HG03066 (cell line): ENCODE measurements at regions not wholly inside any gene's neighbourhood (a gene's known extent, or its start where the extent isn't known, plus 50 kb on each side); places are given as distances from the start of the nearest gene placed in this dataset.
"Not testable (repeated sequence)": the region's sequence is repeated elsewhere in the genome, so short reads cannot be mapped to it uniquely, and the experiment has no call there.

Source experiments
- ATAC-seq: cut with Tn5 transposase; IDR thresholded peaks from one replicate; pipeline ENCODE4 v1.9.1; 2021; ENCODE audit warnings: low read depth; ENCODE audit not compliant: unreplicated experiment

DNA sequence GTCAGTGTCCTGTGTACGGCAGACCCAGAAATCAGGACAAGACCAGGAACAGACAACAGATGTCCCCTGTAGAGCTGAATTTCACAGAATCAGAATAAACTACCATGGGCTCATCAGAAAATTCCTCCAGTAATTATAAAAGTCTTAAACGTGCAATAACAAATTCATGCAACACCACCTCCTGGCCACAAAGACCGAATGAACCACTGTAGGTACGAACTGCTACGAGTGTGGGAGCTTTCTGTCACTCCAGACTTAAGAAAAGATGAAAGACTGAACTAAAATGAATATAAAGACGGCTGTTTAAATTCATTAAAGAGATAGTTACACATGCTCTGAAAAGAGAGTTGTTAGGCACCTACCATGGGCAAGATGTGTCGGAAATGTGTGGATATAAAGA lies 333.5 kb downstream of the RRAGC start:
- ATAC-seq, result no peak

DNA sequence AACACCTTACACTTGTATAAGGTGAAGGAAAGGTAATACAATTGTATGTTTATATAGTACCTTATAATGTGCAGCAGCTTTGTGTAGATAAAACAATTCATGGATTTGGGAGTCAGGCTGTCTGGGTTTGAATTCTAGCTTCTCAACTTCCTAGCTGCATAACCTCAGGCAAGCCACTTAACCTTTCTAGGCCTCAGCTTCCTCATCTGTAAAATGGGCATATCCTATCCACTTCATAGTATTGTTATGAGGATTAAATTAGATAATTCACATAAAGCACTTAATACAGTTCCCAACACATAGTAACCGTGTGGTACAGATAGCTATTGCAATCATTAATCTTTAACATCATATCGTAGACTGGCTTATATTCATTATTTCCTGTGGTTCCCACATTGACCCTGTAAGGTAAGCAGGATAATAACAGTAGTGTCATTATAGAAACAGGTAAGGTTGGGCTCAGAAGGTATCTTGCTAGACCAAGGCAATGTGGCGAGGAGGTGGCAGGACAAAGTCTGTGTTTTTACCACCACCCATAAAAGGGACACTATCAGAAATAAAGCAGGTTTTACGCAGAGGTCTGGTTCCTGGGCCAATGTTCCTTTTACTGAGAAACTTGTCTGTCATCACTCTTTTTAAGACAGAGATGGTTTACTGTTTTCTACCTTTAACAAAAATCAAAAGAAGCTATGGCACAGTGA lies 334.1 kb downstream of the RRAGC start:
- ATAC-seq, result no peak

DNA sequence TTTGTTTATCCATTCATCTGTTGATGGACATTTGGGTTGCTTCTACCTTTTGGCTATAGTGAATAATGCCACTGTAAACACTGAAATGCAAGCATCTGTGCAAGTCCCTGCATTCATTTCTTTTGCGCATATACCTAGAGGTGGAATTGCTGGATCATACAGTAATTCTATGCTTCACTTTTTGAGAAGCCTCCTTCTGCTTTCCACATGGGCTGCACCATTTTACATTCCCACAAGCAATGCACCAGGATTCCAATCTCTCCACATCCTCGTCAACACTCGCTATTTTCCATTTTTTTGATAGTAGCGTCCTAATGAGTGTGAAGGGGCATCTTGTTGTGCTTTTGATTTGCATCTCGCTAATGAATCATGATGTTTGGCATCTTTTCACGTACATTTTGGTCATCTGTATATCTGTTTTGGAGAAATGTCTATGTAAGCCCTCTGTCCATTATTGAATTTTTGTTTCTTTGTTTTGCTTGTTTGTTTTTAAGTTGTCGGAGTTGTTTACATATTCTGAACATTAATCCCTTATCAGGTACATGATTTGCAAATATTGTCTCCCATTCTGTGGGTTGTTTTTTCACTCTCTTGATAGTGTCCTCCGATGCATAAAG lies 335.4 kb downstream of the RRAGC start:
- no peak for ATAC-seq

DNA sequence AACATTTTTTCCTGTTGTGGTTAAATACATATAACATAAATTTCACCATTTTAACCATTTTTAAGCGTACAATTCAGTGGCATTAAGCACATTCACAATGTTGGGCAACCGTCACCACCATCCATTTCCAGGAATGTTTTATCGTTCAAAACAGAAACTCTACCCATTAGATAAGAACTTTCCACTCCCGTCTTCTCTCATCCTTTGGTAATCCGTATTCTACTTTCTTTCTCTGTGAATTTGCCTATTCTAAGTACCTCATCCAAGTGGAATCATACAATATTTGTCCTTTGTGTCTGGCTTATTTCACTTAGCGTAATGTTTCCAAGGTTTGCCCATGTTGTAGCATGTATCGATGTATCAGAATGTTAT lies 336.0 kb downstream of the RRAGC start:
- no peak for ATAC-seq

DNA sequence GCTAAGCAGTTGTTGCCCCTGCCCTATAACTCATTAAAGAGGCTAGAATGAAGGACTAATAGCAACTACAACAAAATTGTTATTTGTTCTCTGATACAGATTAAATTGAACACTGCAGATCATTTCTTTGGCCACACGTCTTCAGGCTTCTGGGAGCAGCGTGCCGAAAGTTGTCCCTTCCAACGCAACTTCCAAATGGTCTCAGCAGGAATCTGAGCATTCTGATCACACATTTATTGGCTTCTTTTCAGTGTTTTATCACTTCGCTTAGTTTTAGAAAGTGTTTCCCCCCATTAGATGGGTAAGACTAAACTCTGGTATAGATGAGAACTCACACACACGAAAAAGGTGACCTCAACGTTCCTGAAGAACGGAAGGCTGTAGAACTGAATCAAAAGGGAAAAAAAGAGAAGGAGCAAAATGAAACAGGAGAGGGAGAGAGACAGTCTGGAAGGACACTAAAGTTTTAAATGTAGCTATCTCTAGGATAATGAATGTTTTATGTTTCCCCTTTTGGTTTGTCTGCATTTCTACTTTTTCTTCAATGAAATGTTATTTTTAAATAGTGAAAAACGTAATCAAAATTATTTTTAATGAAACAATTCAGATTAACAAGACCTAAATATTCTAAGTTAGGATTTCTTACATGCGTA lies 336.5 kb downstream of the RRAGC start:
- no peak for ATAC-seq

DNA sequence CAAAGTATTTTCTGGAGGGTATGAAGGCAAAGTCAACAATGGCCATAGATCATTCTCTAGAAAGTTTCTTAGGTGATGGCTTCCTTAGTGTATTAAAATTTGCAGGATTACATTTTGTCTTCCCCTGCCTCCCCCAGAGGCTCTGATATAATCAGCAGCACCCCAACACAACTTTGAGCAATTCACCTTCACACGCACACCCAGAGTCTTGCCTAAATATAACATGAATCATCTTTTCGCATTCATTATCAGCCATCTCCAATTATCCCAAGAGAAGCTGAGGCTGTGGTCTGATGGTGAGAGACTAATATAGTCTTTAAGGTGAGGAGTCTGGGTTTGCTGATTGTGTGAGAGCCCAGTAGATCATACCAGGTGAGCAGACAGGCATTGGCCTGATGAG lies 343.0 kb downstream of the RRAGC start:
- ATAC-seq, result no peak

DNA sequence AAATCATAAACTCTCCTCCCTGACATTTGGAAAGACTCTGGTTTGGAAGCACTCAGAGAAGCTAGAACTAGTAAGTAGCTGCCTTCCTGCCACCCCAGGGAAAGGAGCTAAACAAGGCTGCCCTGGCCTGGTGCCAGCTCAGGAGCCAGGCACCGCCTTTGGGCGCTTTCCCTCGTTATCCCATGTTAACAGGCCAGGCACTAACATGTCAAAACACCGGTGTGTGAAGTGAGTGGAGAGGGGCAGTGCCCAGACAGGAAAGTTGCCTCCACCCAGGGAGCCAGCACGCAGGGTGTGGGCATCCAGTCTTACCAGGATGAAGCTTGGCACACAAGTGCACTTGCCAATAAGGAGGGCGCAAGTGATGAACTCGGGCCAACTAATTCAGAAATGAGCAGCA lies 346.8 kb downstream of the RRAGC start:
- ATAC-seq, result no peak

DNA sequence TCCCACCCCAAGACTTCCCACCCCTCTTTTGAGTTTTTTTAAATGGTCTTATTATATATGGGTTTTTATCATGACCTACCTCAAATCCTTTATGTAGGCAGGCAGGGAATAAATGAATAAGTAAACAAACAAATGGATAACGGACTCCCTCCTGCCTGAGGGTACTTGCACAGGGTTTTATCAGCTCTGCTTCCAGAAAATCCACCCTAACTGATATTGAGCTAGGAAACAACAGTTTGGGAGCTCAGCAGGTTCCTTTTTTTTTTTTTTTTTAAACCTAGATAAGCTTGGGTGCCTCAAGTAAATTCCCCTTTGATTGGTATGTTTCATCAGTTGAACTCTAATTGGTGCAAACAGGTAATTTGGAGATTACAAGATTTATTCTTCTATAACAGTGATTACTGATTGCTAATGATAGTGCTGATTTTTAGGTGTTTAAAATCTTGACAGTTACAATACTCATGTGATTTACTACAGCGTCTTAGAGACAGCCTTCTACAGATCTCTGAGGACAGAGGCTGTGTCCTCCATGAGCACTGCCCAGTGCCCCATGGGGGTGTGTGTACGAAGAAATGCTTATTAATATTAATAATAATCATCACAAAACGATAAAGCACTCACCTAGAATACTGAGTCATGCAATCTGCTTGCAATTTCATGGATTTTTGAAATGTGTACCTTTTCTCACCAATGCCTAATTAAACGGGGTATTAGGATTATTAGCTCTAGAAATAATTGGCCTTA lies 347.4 kb downstream of the RRAGC start:
- no peak for ATAC-seq

DNA sequence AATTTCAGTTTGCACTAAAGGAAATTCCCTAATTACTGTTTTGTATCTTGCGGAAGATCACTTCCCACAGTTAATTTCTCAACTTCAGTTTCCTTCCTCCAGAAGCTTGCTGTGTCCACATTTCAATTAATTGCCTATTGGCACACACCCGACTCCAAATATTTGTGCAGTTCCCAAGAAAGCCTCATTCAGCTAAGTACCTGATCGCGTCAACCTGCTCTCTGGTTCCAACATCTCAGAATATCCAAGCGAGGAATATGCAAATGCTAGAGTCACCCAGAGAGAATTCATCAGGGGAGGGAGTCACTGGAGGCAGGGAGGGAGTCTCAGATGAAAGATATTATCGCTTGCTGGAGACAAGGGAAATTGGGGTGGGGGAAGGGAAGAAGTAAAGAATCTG lies 351.3 kb downstream of the RRAGC start:
- no peak for ATAC-seq

DNA sequence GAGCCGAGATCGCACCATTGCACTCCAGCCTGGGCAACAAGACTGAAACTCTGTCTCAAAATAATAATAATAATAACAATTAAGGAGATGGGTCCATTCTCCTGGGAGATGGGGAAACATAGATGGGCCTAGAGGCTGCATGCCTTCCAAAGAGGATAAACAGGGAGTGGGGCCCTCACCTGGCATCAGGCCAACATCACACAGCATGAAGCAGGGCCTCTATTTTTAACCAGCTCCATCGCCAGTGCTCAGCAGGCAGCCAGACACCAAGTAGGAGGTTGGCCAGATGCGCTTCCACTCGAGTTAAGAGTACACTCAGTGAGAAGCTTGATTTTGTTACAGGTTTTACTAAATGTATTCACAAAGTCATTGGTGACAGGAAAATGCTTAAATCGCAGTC lies 352.0 kb downstream of the RRAGC start:
- ATAC-seq, result no peak

DNA sequence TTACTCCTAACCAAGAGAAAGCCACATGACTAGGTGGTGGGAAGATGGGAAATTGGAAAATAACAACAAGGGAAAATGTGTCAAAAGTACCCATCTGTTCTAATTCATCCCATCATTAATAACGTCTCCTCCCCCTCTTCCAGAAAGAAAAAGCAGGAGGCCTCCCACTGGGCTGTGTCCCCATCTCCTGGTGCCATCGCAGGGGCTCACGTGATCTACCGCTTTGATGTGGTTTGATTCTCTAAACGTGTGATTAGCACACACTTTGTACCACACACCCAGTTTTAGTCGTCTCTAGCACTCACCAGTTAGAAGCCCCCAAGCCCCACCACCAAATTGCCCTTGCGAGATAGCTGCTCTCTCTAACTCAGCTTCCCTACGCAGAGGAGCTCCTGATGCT lies 353.6 kb downstream of the RRAGC start:
- ATAC-seq, result no peak

DNA sequence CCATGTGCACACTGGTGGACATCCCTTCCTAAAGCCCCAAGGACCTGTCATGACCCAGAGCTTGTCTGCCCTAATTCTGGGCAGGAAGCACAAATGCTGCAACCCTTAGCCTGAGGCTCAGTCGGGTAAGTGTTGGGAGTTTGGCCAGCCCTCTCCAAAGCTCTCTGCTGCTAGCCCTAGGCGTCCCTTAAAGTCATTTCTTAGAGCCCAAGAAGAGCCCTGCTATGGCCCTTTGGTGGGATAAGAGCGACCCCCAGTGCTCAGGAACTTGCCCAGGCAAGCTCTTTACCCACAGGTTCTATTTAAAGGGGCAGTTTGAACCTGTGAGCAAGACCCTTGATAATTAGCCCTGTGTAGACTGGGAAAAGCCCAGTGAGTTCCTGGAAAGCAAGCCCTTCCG lies 356.8 kb downstream of the RRAGC start:
- no peak for ATAC-seq

DNA sequence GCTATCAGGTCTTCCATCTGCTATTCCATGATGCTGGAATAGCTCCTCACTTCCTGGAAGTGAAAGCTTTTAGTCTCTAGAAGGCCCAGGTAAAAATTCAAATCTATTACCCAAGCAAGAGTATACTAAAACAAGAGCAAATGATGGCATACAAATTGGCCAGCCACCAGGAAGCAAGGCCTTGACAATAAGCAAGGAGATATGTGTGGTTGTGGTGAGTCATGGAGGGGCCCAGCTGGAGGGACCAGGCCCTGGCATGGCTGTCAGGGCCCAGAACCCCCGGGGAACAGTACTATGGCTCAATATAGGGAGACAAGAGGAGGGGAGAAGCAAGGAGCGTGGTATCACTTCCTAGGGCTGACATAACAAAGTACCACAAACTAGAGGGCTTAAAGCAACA lies 358.7 kb downstream of the RRAGC start:
- ATAC-seq, result no peak

DNA sequence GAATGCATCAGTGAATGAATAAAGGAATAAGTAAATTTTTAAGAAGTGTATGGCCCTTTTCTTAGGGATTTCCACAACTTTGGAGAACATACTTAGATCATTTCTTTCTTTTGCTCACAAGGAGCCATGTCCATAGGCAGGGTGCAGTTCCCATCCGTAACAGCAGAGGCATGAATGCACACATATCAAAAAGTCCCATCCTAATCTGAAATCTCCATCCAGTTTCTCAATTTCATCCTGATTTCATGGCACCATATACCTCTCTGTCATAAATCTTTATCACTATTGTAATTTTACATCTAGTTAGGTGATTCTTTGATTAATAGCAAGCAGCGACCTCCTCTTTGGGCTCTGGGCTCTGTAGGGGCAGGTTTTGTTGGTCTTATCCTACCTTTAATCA lies 359.2 kb downstream of the RRAGC start:
- ATAC-seq, result no peak

DNA sequence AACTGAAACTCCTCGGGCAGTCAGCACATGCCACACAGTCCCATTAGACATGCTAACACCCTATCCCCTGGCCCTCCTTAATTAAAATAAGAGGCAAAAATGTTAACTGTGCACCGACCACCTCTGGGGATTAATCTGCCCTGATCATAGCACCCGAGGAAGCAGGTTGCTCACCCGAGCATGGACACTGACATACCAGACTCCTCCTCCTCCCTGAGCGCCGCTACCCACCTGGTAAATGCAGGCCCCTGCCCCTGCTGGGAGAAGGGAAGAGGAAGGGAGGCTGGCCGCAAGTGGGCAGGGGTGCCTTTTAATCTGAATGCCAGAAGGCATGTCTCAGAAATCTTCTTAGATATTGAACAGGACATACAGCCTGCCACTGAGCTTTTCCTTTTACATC lies 360.9 kb downstream of the RRAGC start:
- no peak for ATAC-seq

DNA sequence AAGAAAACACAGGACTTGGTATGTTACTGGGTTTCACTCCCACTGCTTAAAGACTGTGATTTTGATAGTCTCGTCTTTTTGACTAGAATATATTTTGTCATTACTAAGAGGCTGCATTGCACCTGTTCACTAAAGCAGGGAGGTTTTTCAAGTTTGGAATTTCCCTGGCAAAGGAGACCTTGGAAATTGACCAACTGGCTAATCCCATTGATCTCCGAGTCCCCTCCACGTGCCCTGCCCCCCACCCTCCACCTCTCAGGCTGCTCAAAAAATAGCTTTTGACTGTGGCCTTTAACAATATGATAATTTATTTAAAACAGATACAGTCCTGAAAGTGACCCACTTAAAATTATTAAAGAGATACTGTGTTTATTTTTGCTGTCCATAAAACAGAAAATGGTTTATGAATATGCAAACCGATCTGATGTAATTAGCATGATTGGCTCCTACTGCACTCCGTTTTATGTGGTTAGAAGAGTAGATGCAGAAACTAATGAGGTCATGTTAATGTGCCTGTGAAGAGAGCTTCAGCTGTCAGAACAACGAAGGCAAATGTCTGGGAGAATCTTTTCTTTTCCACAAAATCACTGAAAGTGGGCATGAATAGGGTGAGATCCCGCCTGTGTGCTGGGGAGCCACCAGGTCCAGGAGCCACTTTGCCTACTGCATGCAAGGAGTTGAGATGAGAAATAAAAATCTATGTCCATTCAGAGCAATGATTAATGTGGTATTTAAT lies 361.5 kb downstream of the RRAGC start:
- no peak for ATAC-seq

DNA sequence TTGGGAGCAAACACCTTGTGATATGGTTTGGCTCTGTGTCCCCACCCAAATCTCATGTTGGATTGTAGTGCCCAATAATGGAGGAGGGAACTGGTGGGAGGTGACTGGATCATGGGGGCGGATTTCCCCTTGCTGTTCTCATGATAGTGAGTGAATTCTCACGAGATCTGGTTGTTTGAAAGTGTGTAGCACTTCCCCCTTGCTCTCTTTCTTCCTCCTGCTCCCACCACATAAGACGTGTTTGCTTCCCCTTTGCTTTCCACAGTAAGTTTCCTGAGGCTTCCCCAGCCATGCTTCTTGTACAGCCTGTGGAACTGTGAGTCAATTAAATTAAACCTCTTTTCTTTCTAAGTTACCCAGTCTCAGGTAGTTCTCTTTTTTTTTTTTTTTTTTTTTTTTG lies 366.3 kb downstream of the RRAGC start:
- not testable (repeated sequence) for ATAC-seq

DNA sequence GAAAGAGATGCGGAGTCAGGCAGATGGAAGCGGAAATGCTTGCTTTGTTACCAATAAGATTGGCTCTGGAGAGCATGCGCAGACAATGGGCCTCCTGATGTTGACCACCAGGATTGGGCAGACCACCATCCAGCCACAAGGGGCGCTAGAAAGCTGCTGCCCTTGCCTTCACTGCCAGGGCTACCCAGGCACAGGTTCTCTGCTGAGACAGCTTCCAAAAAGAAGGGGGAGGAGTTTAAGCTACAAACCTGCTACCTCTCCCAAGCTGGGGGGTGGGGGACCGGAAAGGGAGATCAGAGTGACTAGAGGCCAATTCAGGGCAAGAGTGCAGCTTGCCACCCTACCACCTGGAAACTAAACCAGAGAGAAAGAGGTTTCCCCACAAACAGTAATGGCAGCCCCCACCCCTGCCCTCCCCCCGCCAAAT lies 369.7 kb downstream of the RRAGC start:
- ATAC-seq, result no peak

DNA sequence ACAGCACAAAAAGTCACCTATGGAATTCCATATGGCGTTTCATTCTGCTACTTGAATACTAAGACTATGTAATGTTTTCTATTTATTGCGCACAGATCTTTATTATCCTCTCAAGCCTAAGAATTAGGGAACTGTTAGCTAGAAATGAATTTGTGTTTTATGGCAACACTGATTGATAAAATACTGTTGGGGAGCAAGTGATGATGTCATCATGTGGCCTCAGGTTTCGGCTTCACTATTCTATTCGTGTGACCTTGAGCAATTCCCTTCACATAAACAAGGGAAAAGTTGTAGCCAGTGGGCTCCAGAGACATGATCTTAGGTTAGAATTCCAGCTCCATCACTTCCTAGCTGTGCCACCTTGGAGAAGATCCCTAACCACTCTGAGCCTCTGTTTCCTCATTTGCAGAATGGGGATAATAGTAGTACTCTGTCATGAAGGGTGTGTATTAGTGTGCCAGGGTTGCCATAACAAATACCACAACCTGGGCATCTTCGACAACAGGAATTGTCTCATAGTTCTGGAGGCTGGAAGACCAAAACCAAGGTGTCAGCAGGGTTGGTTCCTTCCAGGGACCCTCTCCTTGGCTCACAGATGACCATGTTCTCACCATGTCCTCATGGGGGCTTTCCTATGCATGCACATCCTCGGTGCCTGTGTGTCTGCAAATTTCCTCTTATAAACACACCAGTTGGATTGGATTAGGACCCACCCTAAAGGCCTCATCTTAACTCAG lies 371.2 kb downstream of the RRAGC start:
- no peak for ATAC-seq

DNA sequence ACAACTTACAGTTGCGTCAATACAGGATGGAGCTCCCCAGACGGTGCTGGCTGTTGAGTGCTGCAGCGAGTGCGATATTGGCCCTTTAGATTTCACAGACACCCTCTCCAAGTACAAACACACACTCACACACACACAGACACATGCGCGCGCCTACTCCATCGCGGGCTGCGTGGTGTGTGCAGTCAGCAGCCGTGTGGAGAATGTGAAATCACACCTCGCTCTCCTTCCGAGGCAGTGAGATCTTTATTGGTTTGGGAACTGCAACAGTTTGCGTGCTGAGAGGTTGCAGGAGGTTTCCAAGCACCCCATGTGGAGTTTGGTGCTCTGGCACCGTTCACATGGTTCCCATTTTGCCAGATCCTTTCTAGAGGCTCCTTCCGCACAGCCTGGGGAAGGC lies 372.2 kb downstream of the RRAGC start:
- no peak for ATAC-seq
